GM10248 (cell line): ENCODE measurements at regions not wholly inside any gene's neighbourhood (a gene's known extent, or its start where the extent isn't known, plus 50 kb on each side); places are given as distances from the start of the nearest gene placed in this dataset.
"Not testable (repeated sequence)": the region's sequence is repeated elsewhere in the genome, so short reads cannot be mapped to it uniquely, and the experiment has no call there.

Experiments
- CTCF ChIA-PET: fragments of 300-600 bp; sonication (Branson Sonifier 250); formaldehyde crosslinking; extraction: SDS; loops from one replicate; lab custom pipeline; 2021; ENCODE audit warnings: antibody characterized with exemption; lab: Yijun Ruan, JAX
- POLR2A ChIA-PET: fragments of 350-650 bp; sonication (Branson Sonifier 250); formaldehyde crosslinking; extraction: SDS; loops from one replicate; lab custom pipeline; 2020; ENCODE audit warnings: antibody characterized with exemption; lab: Yijun Ruan, JAX
- DNase-seq: peaks from one replicate; pipeline ENCODE4 v3.0.0; 2012; ENCODE audit errors: extremely low spot score
- CTCF ChIP-seq: IDR thresholded peaks from 2 replicates; pipeline ENCODE4 v1.5.1; 2012; ENCODE audit warnings: mild to moderate bottlenecking, low read depth; ENCODE audit errors: extremely low read depth, missing control alignments, control extremely low read depth

- ChIA-PET CTCF (no interaction called here), POLR2A (no interaction called here)
- no peak for DNase-seq
- TF ChIP-seq CTCF: no peak
Observed at GRCh38 chrX:131394384-131394783, 105.3 kb upstream of the IGSF1 start.

- ChIA-PET CTCF (no interaction called here), POLR2A (no interaction called here)
- no peak for TF ChIP-seq CTCF
- no peak for DNase-seq
Observed at GRCh38 chrX:131397891-131398290, 108.8 kb upstream of the IGSF1 start.

- ChIA-PET CTCF (no interaction called here), POLR2A (no interaction called here)
- no peak for TF ChIP-seq CTCF
- DNase-seq: no peak
Observed at GRCh38 chrX:131399678-131400428, 110.7 kb upstream of the IGSF1 start.

GRCh38 chrX:131402124-131402811, 113.2 kb upstream of the IGSF1 start:
- no peak for DNase-seq
- CTCF ChIA-PET: no interaction called here
- POLR2A ChIA-PET: no interaction called here
- TF ChIP-seq CTCF: no peak

GRCh38 chrX:131405497-131405896, 116.4 kb upstream of the IGSF1 start:
- no peak for TF ChIP-seq CTCF
- CTCF ChIA-PET: no interaction called here
- DNase-seq: no peak
- POLR2A ChIA-PET: no interaction called here

- CTCF ChIA-PET: no interaction called here
- POLR2A ChIA-PET: no interaction called here
- no peak for TF ChIP-seq CTCF
- DNase-seq: no peak
Observed at GRCh38 chrX:131424895-131425294, 119.0 kb upstream of the OR13H1 start.

GRCh38 chrX:131430465-131430864, 113.4 kb upstream of the OR13H1 start:
- DNase-seq, POLR2A ChIA-PET: not testable (repeated sequence)
- CTCF ChIA-PET: interaction anchor here (1.2 to 1.6 kb wide), 2 partner anchors 10 to 26 kb away, joined by 3 read pairs; no protein-coding TSS in a partner anchor
